GM12864 (cell line): ENCODE measurements at regions not wholly inside any gene's neighbourhood (a gene's known extent, or its start where the extent isn't known, plus 50 kb on each side); places are given as distances from the start of the nearest gene placed in this dataset.
A peak's percentile ranks its signal among the peaks of the same experiment; 100 is the strongest.

Source experiments
- DNase-seq: peaks from one replicate; pipeline ENCODE4 v3.0.0-alpha.2; 2011; ENCODE audit warnings: low read depth
- H3K4me3 ChIP-seq: 2 replicates; pipeline ENCODE4 v1.5.1; 2011; ENCODE audit warnings: mild to moderate bottlenecking, low read depth, low read length, control low read depth
- CTCF ChIP-seq: IDR thresholded peaks from 2 replicates; pipeline ENCODE4 v1.5.1; 2011; ENCODE audit warnings: low read depth, mild to moderate bottlenecking, moderate library complexity, low read length, control low read depth, inconsistent platforms; ENCODE audit errors: missing control alignments

GRCh38 chr12:98262902-98263301, 252.5 kb upstream of the TMPO start:
- no peak for TF ChIP-seq CTCF
- no peak overlapping the region for H3K4me3 ChIP-seq
- no peak for DNase-seq

GRCh38 chr12:98274430-98275130, 240.8 kb upstream of the TMPO start:
- DNase-seq = peak; percentile 22
- no peak overlapping the region for H3K4me3 ChIP-seq

GRCh38 chr12:98275131-98275475, 240.3 kb upstream of the TMPO start:
- no peak for TF ChIP-seq CTCF
- no peak for DNase-seq
- no peak overlapping the region for H3K4me3 ChIP-seq

More at GRCh38 chr12:98274430-98275130, 240.8 kb upstream of the TMPO start:
- no peak for TF ChIP-seq CTCF

GRCh38 chr12:98280152-98280551, 235.2 kb upstream of the TMPO start:
- H3K4me3 ChIP-seq = no peak overlapping the region

GRCh38 chr12:98280621-98281020, 234.8 kb upstream of the TMPO start:
- no peak overlapping the region for H3K4me3 ChIP-seq
- no peak for DNase-seq
- no peak for TF ChIP-seq CTCF

More at GRCh38 chr12:98280152-98280551, 235.2 kb upstream of the TMPO start:
- no peak for DNase-seq
- TF ChIP-seq CTCF = no peak

- TF ChIP-seq CTCF = no peak
- DNase-seq = no peak
- no peak overlapping the region for H3K4me3 ChIP-seq
Measured at GRCh38 chr12:98291828-98292227, 223.6 kb upstream of the TMPO start.
